Gastroesophageal sphincter (tissue), 3 donors: ENCODE measurements at regions not wholly inside any gene's neighbourhood (a gene's known extent, or its start where the extent isn't known, plus 50 kb on each side); places are given as distances from the start of the nearest gene placed in this dataset.

ENCODE experiments used
- POLR2AphosphoS5 ChIP-seq: sonication (generic); formaldehyde crosslinking; IDR thresholded peaks from one replicate; pipeline ENCODE4 v1.6.1; 2017; ENCODE audit warnings: antibody characterized with exemption
- TF ChIP-seq, protein P1 (sequence below), 4 experiments: fragments of 200-600 bp in 2 of 4; fragments of 450-650 bp in 2 of 4; sonication (generic) in 1 of 4; IDR thresholded peaks; one replicate each; pipeline ENCODE4 v1.5.1; 2017 to 2019; ENCODE audit warnings: antibody characterized with exemption in 4 of 4, mild to moderate bottlenecking in 2 of 4, moderate library complexity in 2 of 4

DNA sequence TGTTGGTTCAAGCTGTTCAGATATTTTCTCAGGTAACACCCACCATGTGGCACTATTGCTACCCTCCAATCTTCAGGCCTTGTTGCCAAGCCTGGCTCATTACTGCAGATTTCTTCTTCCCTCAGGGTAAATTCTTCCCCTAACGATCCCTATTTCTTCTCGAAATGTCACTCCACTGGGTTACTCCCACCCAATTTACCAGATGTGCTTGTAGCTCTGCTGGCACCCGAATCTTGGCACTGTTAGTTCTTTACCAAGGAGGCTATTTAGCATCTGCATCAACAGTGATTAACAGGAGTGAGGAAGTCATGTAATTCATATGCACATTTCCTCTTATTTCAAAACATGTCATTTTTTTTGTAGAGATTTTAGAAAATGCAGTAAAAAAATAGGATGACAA is 217.1 kb upstream of the CYRIA start:
- TF ChIP-seq POLR2AphosphoS5: no peak
- TF ChIP-seq, protein P1, sequence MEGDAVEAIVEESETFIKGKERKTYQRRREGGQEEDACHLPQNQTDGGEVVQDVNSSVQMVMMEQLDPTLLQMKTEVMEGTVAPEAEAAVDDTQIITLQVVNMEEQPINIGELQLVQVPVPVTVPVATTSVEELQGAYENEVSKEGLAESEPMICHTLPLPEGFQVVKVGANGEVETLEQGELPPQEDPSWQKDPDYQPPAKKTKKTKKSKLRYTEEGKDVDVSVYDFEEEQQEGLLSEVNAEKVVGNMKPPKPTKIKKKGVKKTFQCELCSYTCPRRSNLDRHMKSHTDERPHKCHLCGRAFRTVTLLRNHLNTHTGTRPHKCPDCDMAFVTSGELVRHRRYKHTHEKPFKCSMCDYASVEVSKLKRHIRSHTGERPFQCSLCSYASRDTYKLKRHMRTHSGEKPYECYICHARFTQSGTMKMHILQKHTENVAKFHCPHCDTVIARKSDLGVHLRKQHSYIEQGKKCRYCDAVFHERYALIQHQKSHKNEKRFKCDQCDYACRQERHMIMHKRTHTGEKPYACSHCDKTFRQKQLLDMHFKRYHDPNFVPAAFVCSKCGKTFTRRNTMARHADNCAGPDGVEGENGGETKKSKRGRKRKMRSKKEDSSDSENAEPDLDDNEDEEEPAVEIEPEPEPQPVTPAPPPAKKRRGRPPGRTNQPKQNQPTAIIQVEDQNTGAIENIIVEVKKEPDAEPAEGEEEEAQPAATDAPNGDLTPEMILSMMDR (IDR thresholded peaks at IDR 0.05): no peak
